H9 (cell line): ENCODE measurements at regions not wholly inside any gene's neighbourhood (a gene's known extent, or its start where the extent isn't known, plus 50 kb on each side); places are given as distances from the start of the nearest gene placed in this dataset.

ENCODE experiments used
- DNase-seq: peaks from one replicate; pipeline ENCODE4 v3.0.0-alpha.2; 2017
- H2AFZ ChIP-seq: one replicate; pipeline ENCODE4 v1.6.1; 2013; ENCODE audit warnings: mild to moderate bottlenecking, low read length, control low read depth, moderate library complexity
- H2AK5ac ChIP-seq: 2 replicates; pipeline ENCODE4 v1.6.1; 2013; ENCODE audit warnings: low read length, control low read depth, mixed read lengths; ENCODE audit not compliant: insufficient read length
- H2BK120ac ChIP-seq: one replicate; pipeline ENCODE4 v1.6.1; 2013; ENCODE audit warnings: low read depth, mild to moderate bottlenecking, low read length, control low read depth, inconsistent platforms; ENCODE audit not compliant: poor library complexity, severe bottlenecking
- H2BK12ac ChIP-seq: 2 replicates; pipeline ENCODE4 v1.6.1; 2013; ENCODE audit warnings: low read length, control low read depth, mixed read lengths, low read depth; ENCODE audit not compliant: insufficient read length
- H2BK15ac ChIP-seq: 2 replicates; pipeline ENCODE4 v1.6.1; 2013; ENCODE audit warnings: low read depth, low read length, control low read depth
- H2BK20ac ChIP-seq: one replicate; pipeline ENCODE4 v1.6.1; 2013; ENCODE audit warnings: low read depth, mild to moderate bottlenecking, low read length, control low read depth, inconsistent platforms; ENCODE audit not compliant: poor library complexity, severe bottlenecking
- H2BK5ac ChIP-seq: 2 replicates; pipeline ENCODE4 v1.6.1; 2013; ENCODE audit warnings: low read length, control low read depth, mixed read lengths; ENCODE audit not compliant: insufficient read length
- H3K14ac ChIP-seq: 2 replicates; pipeline ENCODE4 v1.6.1; 2013; ENCODE audit warnings: low read length, control low read depth; ENCODE audit not compliant: insufficient read depth
- H3K18ac ChIP-seq: 2 replicates; pipeline ENCODE4 v1.6.1; 2013; ENCODE audit warnings: low read depth, mild to moderate bottlenecking, mixed read lengths, low read length, control low read depth; ENCODE audit not compliant: insufficient read length
- H3K23ac ChIP-seq: 2 replicates; pipeline ENCODE4 v1.6.1; 2013; ENCODE audit warnings: low read length, control low read depth, mixed read lengths, low read depth; ENCODE audit not compliant: insufficient read length
- H3K23me2 ChIP-seq: 2 replicates; pipeline ENCODE4 v1.6.1; 2013; ENCODE audit warnings: low read depth, mild to moderate bottlenecking, mixed read lengths, low read length, control low read depth; ENCODE audit not compliant: insufficient read length, poor library complexity, severe bottlenecking
- H3K27ac ChIP-seq: 2 replicates; pipeline ENCODE4 v1.5.1; 2013; ENCODE audit warnings: low read length, control low read depth, mixed read lengths, low read depth; ENCODE audit not compliant: insufficient read length
- H3K27me3 ChIP-seq: 2 replicates; pipeline ENCODE4 v1.6.1; 2013; ENCODE audit warnings: low read length, control low read depth, inconsistent platforms; ENCODE audit not compliant: insufficient read depth
- H3K4ac ChIP-seq: 2 replicates; pipeline ENCODE4 v1.6.1; 2013; ENCODE audit warnings: low read depth, mild to moderate bottlenecking, control low read depth, inconsistent platforms, low read length, moderate library complexity
- H3K4me1 ChIP-seq: 2 replicates; pipeline ENCODE4 v1.6.1; 2013; ENCODE audit warnings: low read length, control low read depth, inconsistent platforms; ENCODE audit not compliant: insufficient read depth
- H3K4me2 ChIP-seq: 2 replicates; pipeline ENCODE4 v1.6.1; 2013; ENCODE audit warnings: low read length, control low read depth, mixed read lengths; ENCODE audit not compliant: insufficient read length, insufficient read depth
- H3K56ac ChIP-seq: 2 replicates; pipeline ENCODE4 v1.6.1; 2013; ENCODE audit warnings: low read depth, mild to moderate bottlenecking, mixed read lengths, low read length, control low read depth; ENCODE audit not compliant: insufficient read length
- H3K79me1 ChIP-seq: 2 replicates; pipeline ENCODE4 v1.6.1; 2013; ENCODE audit warnings: low read depth, mild to moderate bottlenecking, moderate library complexity, low read length, control low read depth, inconsistent platforms; ENCODE audit not compliant: insufficient read depth, poor library complexity, severe bottlenecking
- H3K79me2 ChIP-seq: 2 replicates; pipeline ENCODE4 v1.6.1; 2013; ENCODE audit warnings: low read length, control low read depth, inconsistent platforms; ENCODE audit not compliant: insufficient read depth
- H3K9ac ChIP-seq: 2 replicates; pipeline ENCODE4 v1.6.1; 2013; ENCODE audit warnings: low read length, control low read depth, mixed read lengths; ENCODE audit not compliant: insufficient read length; ENCODE audit errors: extremely low read depth
- H3K9me3 ChIP-seq: one replicate; pipeline ENCODE4 v1.6.1; 2013; ENCODE audit warnings: low read depth, low read length, inconsistent platforms; ENCODE audit not compliant: control insufficient read depth
- H3T11ph ChIP-seq: one replicate; pipeline ENCODE4 v1.6.1; 2013; ENCODE audit warnings: mild to moderate bottlenecking, low read length, control low read depth, inconsistent platforms
- H4K20me1 ChIP-seq: one replicate; pipeline ENCODE4 v1.6.1; 2013; ENCODE audit not compliant: control insufficient read depth, insufficient read length, insufficient read depth
- H4K5ac ChIP-seq: 2 replicates; pipeline ENCODE4 v1.6.1; 2013; ENCODE audit warnings: low read depth, mild to moderate bottlenecking, mixed read lengths, low read length, control low read depth; ENCODE audit not compliant: insufficient read length
- H4K8ac ChIP-seq: replicated peaks from 2 replicates; pipeline ENCODE4 v1.6.1; 2013; ENCODE audit warnings: low read length, control low read depth, mixed read lengths, low read depth; ENCODE audit not compliant: insufficient read length
- H4K91ac ChIP-seq: 2 replicates; pipeline ENCODE4 v1.6.1; 2013; ENCODE audit warnings: low read depth, mild to moderate bottlenecking, moderate library complexity, mixed read lengths, low read length, control low read depth; ENCODE audit not compliant: insufficient read length
- H3K27ac Mint-ChIP-seq, 3 experiments: 2 replicates in 2 of 3; 3 replicates in 1 of 3; pipeline ENCODE4 v1.8.0; 2020 to 2021; ENCODE audit warnings: mixed read lengths in 3 of 3, mild to moderate bottlenecking in 1 of 3, moderate library complexity in 1 of 3
- H3K27me3 Mint-ChIP-seq: 2 replicates; pipeline ENCODE4 v1.8.0; 2021; ENCODE audit warnings: low read depth, mild to moderate bottlenecking, moderate library complexity, mixed read lengths
- H3K36me3 Mint-ChIP-seq, 3 experiments: 2 replicates in 2 of 3; 3 replicates in 1 of 3; pipeline ENCODE4 v1.8.0; 2020 to 2021; ENCODE audit warnings: low read depth in 3 of 3, mixed read lengths in 3 of 3; ENCODE audit not compliant: insufficient read depth in 1 of 3
- H3K4me1 Mint-ChIP-seq, 2 experiments: 2 replicates each; pipeline ENCODE4 v1.8.0; 2020; ENCODE audit warnings: mixed read lengths in 2 of 2
- H3K4me3 Mint-ChIP-seq, 2 experiments: 2 replicates in 1 of 2; 3 replicates in 1 of 2; pipeline ENCODE4 v1.8.0; 2020 to 2021; ENCODE audit warnings: mild to moderate bottlenecking in 2 of 2, mixed read lengths in 2 of 2, moderate library complexity in 1 of 2
- H3K9me3 Mint-ChIP-seq, 2 experiments: 2 replicates in 1 of 2; 3 replicates in 1 of 2; pipeline ENCODE4 v1.8.0; 2020; ENCODE audit warnings: mild to moderate bottlenecking in 2 of 2, mixed read lengths in 2 of 2, moderate library complexity in 1 of 2
- WGBS: extraction: QIAGEN DNeasy Blood & Tissue Kit; methylation state at CpG from one replicate; pipeline ENCODE4 v1.1.7; 2013; ENCODE audit warnings: missing lambda C conversion rate, low lambda C conversion rate, mixed read lengths; ENCODE audit not compliant: insufficient read length; ENCODE audit errors: extremely low coverage; 5-methylcytosine and 5-hydroxymethylcytosine counted together
- TF ChIP-seq, protein P1 (sequence below): fragments of 200-600 bp; sonication (generic); conservative IDR thresholded peaks from 3 replicates; pipeline ENCODE4 v1.8.0; 2021; ENCODE audit warnings: antibody characterized with exemption, mild to moderate bottlenecking

DNA sequence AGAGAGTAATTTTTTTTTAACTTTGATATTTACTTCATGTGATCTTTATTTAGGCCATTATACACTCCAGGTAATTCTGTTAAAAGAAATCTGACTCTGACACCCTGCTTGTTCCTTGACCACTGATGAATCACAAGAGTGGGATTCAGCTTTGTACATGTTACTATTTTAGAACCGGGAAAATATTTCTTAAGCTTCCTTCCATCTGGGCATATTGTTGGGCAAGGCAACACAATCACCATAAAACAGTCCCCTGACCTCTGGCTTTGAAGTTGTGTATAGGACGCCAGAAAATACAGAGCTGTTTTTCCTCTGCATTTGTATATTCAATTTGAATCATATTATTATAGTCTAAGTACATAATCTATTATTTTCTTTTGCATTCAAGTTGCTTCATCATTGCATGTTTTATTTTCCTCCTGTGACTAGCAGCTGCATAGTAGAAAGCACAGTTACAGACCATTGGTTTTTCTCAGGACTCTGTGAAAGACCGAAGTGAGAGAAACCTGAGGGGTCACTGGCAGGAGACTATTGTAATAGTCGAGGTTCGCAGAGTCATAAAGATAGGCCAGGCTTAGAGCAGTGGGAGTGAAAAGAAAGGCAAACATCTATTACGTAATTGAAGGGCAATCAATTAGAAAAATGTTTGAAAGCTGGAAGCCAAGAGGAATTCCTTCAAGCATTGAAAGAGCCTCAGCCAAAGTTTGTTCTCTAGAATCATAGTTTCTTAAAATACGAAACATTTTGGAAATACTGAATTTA, 51.8 kb upstream of the SLC36A4 start:
- H3K9me3 Mint-ChIP-seq: peaks cover 5 to 10% of the 10 kb centered on the region in 2 experiments; a peak in 3 of 5 replicates
- H3K56ac ChIP-seq: no peak overlapping the region
- H3K4me1 Mint-ChIP-seq: no peaks in the 10 kb centered on the region
- no peak overlapping the region for H3K4ac ChIP-seq
- H3K27me3 Mint-ChIP-seq: no peaks in the 10 kb centered on the region; the same call in 1 of the 2 replicates
- WGBS: no CpG with 5 or more reads among the region's 7 CpGs
- no peak overlapping the region for H2AK5ac ChIP-seq
- H3K9me3 ChIP-seq: no peaks in the 10 kb centered on the region
- no peak overlapping the region for H3K27ac ChIP-seq
- TF ChIP-seq, protein P1, sequence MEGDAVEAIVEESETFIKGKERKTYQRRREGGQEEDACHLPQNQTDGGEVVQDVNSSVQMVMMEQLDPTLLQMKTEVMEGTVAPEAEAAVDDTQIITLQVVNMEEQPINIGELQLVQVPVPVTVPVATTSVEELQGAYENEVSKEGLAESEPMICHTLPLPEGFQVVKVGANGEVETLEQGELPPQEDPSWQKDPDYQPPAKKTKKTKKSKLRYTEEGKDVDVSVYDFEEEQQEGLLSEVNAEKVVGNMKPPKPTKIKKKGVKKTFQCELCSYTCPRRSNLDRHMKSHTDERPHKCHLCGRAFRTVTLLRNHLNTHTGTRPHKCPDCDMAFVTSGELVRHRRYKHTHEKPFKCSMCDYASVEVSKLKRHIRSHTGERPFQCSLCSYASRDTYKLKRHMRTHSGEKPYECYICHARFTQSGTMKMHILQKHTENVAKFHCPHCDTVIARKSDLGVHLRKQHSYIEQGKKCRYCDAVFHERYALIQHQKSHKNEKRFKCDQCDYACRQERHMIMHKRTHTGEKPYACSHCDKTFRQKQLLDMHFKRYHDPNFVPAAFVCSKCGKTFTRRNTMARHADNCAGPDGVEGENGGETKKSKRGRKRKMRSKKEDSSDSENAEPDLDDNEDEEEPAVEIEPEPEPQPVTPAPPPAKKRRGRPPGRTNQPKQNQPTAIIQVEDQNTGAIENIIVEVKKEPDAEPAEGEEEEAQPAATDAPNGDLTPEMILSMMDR: no peak
- no peak overlapping the region for H2AFZ ChIP-seq
- H3K23me2 ChIP-seq: no peaks in the 10 kb centered on the region
- no peaks in the 10 kb centered on the region for H3K4me1 ChIP-seq
- H2BK20ac ChIP-seq: no peak overlapping the region
- no peak overlapping the region for H3K4me2 ChIP-seq
- H3T11ph ChIP-seq: no peak overlapping the region
- no peak overlapping the region for H4K8ac ChIP-seq
- peaks cover 0 to 5% (median 2%) of the 10 kb centered on the region in 3 experiments; a peak in 3 of 7 replicates for H3K36me3 Mint-ChIP-seq
- H3K23ac ChIP-seq: no peak overlapping the region
- no peak overlapping the region for H2BK12ac ChIP-seq
- H2BK15ac ChIP-seq: no peak overlapping the region
- H3K9ac ChIP-seq: no peak overlapping the region
- no peaks in the 10 kb centered on the region for H3K79me2 ChIP-seq
- H3K27ac Mint-ChIP-seq: no peak overlapping the region
- H4K91ac ChIP-seq: no peak overlapping the region
- no peaks in the 10 kb centered on the region for H3K79me1 ChIP-seq
- H3K18ac ChIP-seq: no peak overlapping the region
- DNase-seq: no peak
- no peak overlapping the region for H4K5ac ChIP-seq
- no peak overlapping the region for H2BK120ac ChIP-seq
- H3K4me3 Mint-ChIP-seq: no peak overlapping the region
- no peak overlapping the region for H2BK5ac ChIP-seq
- no peaks in the 10 kb centered on the region for H3K27me3 ChIP-seq
- no peaks in the 10 kb centered on the region for H4K20me1 ChIP-seq
- no peak overlapping the region for H3K14ac ChIP-seq
